ENCODE measurements at regions not wholly inside any gene's neighbourhood (a gene's known extent, or its start where the extent isn't known, plus 50 kb on each side); places are given as distances from the start of the nearest gene placed in this dataset.
A peak's percentile ranks its signal among the peaks of the same experiment; 100 is the strongest.

- no peaks in the 10 kb centered on the region for H3K4me1 ChIP-seq (ENCODE audit: control insufficient read depth in 1 of 2, insufficient read depth in 2 of 2, low read length in 2 of 2)
- H3K9me3 ChIP-seq (ENCODE audit: control insufficient read depth, low read length) = no peaks in the 10 kb centered on the region
- H3K4me3 ChIP-seq (ENCODE audit: low read length in 2 of 2) = no peak overlapping the region
- H3K27me3 ChIP-seq (ENCODE audit: control insufficient read depth in 1 of 2, insufficient read depth in 2 of 2, low read length in 1 of 2) = no peaks in the 10 kb centered on the region
- no peaks in the 10 kb centered on the region for H3K36me3 ChIP-seq (ENCODE audit: control insufficient read depth in 1 of 2, insufficient read depth in 2 of 2, low read length in 1 of 2)
- 73 to 76% methylated on average over 9 of the region's 9 CpGs for WGBS, 2 donors
- DNase-seq (no peak), ATAC-seq (ENCODE audit: low FRiP score) (no peak)
- intact Hi-C loops (cut with DNase I) = loop anchor here (5.0 to 10.0 kb wide), 3 partner anchors 126 to 454 kb away; partner anchors contain the start of genes FBXO31 (in 1 of the 2) and FOXL1 (in 1 of the 2)
- H3K27ac ChIP-seq (ENCODE audit: low read depth in 1 of 2, low read length in 2 of 2) = no peak overlapping the region
Observed at GRCh38 chr16:86930663-86931373, 352.5 kb downstream of the FOXL1 start.

GRCh38 chr16:86931410-86931941 is 353.1 kb downstream of the FOXL1 start:
- Histone ChIP-seq H3K27ac (ENCODE audit: low read depth in 1 of 2, low read length in 2 of 2) (peak overlapping the region in 1 of 2 donors; percentile 7), H3K9me3 (ENCODE audit: control insufficient read depth, low read length) (no peaks in the 10 kb centered on the region), H3K27me3 (ENCODE audit: control insufficient read depth in 1 of 2, insufficient read depth in 2 of 2, low read length in 1 of 2) (no peaks in the 10 kb centered on the region), H3K4me1 (ENCODE audit: control insufficient read depth in 1 of 2, insufficient read depth in 2 of 2, low read length in 2 of 2) (no peaks in the 10 kb centered on the region), H3K36me3 (ENCODE audit: control insufficient read depth in 1 of 2, insufficient read depth in 2 of 2, low read length in 1 of 2) (no peaks in the 10 kb centered on the region), H3K4me3 (ENCODE audit: low read length in 2 of 2) (no peak overlapping the region)
- peak; percentile 49 for ATAC-seq (ENCODE audit: low FRiP score)
- peak; percentile 85 to 93 for DNase-seq
- intact Hi-C loops (cut with DNase I) = loop anchor here (5.0 to 10.0 kb wide), 3 partner anchors 126 to 453 kb away; partner anchors contain the start of genes FBXO31 (in 1 of the 2) and FOXL1 (in 1 of the 2)
- WGBS, 2 donors = 5 to 6% methylated on average over 26 of the region's 26 CpGs

DNA sequence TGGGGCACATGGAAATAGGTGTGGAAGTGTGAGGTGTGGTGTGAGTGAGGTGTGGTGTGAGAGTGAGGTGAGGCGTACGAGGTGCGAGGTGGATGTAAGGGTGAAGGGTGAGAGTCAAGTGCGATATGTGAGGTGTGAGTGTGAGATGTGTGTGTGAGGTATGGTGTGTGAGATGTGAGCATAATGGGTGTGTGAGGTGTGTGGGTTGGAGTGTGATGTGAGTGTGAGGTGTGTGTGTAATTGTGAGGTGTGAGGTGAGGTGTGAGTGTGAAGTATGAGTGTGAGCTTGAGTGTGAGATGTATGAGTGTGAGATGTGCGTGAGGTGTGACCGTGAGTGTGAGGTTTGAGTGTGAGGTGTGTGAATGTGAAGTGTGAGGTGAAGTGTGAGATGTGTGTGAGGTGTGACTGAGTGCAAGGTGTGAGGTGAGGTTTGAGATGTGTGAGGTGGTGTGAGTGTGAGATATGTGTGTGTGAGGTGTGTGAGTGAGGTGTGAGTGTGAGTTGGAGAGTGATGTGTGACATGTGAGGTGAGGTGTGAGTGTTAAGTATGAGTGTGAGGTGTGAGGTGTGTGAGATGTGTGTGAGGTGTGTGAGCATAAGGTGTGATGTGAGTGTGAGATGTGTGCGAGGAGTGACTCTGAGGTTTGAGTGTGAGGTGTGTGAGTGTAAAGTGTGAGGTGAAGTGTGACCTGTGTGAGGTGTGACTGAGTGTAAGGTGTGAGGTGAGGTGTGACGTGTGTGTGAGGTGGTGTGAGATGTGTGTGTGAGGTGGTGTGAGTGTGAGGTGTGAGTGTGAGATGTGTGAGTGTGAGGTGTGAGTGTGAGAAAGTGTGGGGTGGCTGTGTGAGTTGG is 354.0 kb downstream of the FOXL1 start:
- Histone ChIP-seq H3K9me3 (ENCODE audit: control insufficient read depth, low read length) (no peaks in the 10 kb centered on the region), H3K27ac (ENCODE audit: low read depth in 1 of 2, low read length in 2 of 2) (no peak overlapping the region), H3K4me3 (ENCODE audit: low read length in 2 of 2) (no peak overlapping the region), H3K27me3 (ENCODE audit: control insufficient read depth in 1 of 2, insufficient read depth in 2 of 2, low read length in 1 of 2) (no peaks in the 10 kb centered on the region), H3K36me3 (ENCODE audit: control insufficient read depth in 1 of 2, insufficient read depth in 2 of 2, low read length in 1 of 2) (no peaks in the 10 kb centered on the region), H3K4me1 (ENCODE audit: control insufficient read depth in 1 of 2, insufficient read depth in 2 of 2, low read length in 2 of 2) (no peaks in the 10 kb centered on the region)
- intact Hi-C loops (cut with DNase I) = loop anchor here (5.0 to 10.0 kb wide), 3 partner anchors 125 to 452 kb away; partner anchors contain the start of genes FBXO31 (in 1 of the 2) and FOXL1 (in 1 of the 2)
- 92 to 94% methylated on average over 8 of the region's 8 CpGs for WGBS, 2 donors
- DNase-seq (no peak), ATAC-seq (ENCODE audit: low FRiP score) (no peak)

GRCh38 chr16:86934581-86935375 is 356.4 kb downstream of the FOXL1 start:
- Histone ChIP-seq H3K27me3 (ENCODE audit: control insufficient read depth in 1 of 2, insufficient read depth in 2 of 2, low read length in 1 of 2) (no peaks in the 10 kb centered on the region), H3K4me1 (ENCODE audit: control insufficient read depth in 1 of 2, insufficient read depth in 2 of 2, low read length in 2 of 2) (no peaks in the 10 kb centered on the region), H3K27ac (ENCODE audit: low read depth in 1 of 2, low read length in 2 of 2) (no peak overlapping the region), H3K9me3 (ENCODE audit: control insufficient read depth, low read length) (no peaks in the 10 kb centered on the region), H3K36me3 (ENCODE audit: control insufficient read depth in 1 of 2, insufficient read depth in 2 of 2, low read length in 1 of 2) (no peaks in the 10 kb centered on the region), H3K4me3 (ENCODE audit: low read length in 2 of 2) (no peak overlapping the region)
- WGBS, 2 donors = 90 to 96% methylated on average over 27 of the region's 27 CpGs
- ATAC-seq (ENCODE audit: low FRiP score) (no peak), DNase-seq (peak in 1 of 2 donors; percentile 52)
- intact Hi-C loops (cut with DNase I) = loop anchor here (5.0 to 10.0 kb wide), 3 partner anchors 123 to 450 kb away; partner anchors contain the start of genes FBXO31 (in 1 of the 2) and FOXL1 (in 1 of the 2)

DNA sequence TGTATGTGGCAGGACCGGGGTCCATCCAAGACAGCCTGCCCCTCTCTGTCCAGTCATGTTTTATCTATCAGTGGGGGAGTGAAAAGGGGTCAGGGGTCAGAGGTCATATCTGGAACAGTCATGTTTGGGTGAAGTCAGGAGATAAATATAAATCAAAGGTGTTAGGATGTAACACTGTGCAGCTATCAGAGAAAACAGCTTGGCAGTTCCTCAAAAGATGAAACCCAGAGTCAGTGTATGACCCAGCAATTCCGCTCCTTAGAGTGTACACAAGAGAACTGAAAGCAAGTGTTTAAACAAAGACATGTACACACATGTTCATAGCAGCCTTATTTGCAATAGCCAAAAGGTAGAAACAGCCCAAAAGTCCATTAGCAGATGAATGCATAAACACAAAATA is 361.3 kb downstream of the FOXL1 start:
- Histone ChIP-seq H3K36me3 (ENCODE audit: control insufficient read depth in 1 of 2, insufficient read depth in 2 of 2, low read length in 1 of 2) (no peaks in the 10 kb centered on the region), H3K4me3 (ENCODE audit: low read length in 2 of 2) (no peak overlapping the region), H3K9me3 (ENCODE audit: control insufficient read depth, low read length) (no peaks in the 10 kb centered on the region), H3K4me1 (ENCODE audit: control insufficient read depth in 1 of 2, insufficient read depth in 2 of 2, low read length in 2 of 2) (peaks cover 0 to 10% of the 10 kb centered on the region in 2 donors), H3K27ac (ENCODE audit: low read depth in 1 of 2, low read length in 2 of 2) (no peak overlapping the region), H3K27me3 (ENCODE audit: control insufficient read depth in 1 of 2, insufficient read depth in 2 of 2, low read length in 1 of 2) (no peaks in the 10 kb centered on the region)
- ATAC-seq (ENCODE audit: low FRiP score) (no peak), DNase-seq (no peak)
- 90 to 95% methylated on average over 2 of the region's 2 CpGs for WGBS, 2 donors
- intact Hi-C loops (cut with DNase I) = loop anchor here (10.0 kb wide), 2 partner anchors 365 to 445 kb away; partner anchors contain the start of genes FBXO31 (in 1 of the 2) and FOXL1 (in 1 of the 2)

GRCh38 chr16:86941731-86942130 is 363.4 kb downstream of the FOXL1 start:
- intact Hi-C loops (cut with DNase I) = no loop called here
- ATAC-seq (ENCODE audit: low FRiP score) (no peak), DNase-seq (peak; percentile 26 to 61)
- no peaks in the 10 kb centered on the region for H3K36me3 ChIP-seq (ENCODE audit: control insufficient read depth in 1 of 2, insufficient read depth in 2 of 2, low read length in 1 of 2)
- H3K4me3 ChIP-seq (ENCODE audit: low read length in 2 of 2) = no peak overlapping the region
- H3K4me1 ChIP-seq (ENCODE audit: control insufficient read depth in 1 of 2, insufficient read depth in 2 of 2, low read length in 2 of 2) = peaks cover 0 to 13% of the 10 kb centered on the region in 2 donors
- H3K9me3 ChIP-seq (ENCODE audit: control insufficient read depth, low read length) = no peaks in the 10 kb centered on the region
- no peak overlapping the region for H3K27ac ChIP-seq (ENCODE audit: low read depth in 1 of 2, low read length in 2 of 2)
- H3K27me3 ChIP-seq (ENCODE audit: control insufficient read depth in 1 of 2, insufficient read depth in 2 of 2, low read length in 1 of 2) = no peaks in the 10 kb centered on the region
- WGBS, 2 donors = 87 to 89% methylated on average over 6 of the region's 6 CpGs

DNA sequence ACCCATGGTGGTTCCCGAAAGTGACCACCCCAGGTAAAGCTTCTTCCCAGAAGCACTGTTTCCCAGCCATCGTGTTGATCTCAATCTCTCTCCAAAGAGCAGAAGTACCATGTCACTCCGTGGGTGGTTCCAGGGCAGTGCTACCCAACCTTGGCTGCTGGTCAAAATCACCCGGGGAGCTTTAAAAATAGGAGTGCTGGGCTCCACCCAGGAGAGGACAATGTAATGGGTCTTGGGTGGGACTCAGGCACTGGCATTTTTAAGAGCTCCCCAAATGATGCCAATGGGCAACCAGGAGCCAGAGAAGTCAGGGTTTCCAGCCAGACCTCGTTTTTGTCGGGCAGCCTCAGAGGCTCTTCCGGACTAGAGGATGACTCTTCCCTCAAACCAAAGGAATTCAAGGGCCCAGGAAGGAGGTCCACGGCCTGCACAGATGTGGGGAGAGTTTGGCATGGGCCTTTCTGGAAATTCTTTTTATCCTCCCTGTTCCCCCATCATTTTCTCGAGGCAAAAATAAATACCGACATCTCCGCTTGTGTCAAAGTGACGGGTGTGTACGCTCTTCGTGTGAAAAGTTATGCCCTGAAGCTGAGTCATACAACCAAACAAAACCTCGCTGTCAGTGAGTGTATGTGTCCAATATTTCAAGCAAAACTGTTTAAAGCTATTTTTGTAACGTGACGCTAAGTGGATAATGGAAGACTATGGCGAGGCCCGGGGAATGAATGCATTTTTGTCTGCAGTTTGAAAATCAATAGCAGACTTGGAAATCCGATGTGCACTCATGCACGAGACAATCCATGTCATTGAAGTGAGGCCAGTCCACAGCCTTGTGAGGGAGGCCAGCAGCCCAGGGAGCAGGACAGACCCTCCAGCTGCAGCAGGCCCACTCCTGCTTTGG is 364.1 kb downstream of the FOXL1 start:
- H3K36me3 ChIP-seq (ENCODE audit: control insufficient read depth in 1 of 2, insufficient read depth in 2 of 2, low read length in 1 of 2) = no peaks in the 10 kb centered on the region
- peaks cover 0 to 13% of the 10 kb centered on the region in 2 donors for H3K4me1 ChIP-seq (ENCODE audit: control insufficient read depth in 1 of 2, insufficient read depth in 2 of 2, low read length in 2 of 2)
- ATAC-seq (ENCODE audit: low FRiP score) = peak; percentile 55
- peak overlapping the region; percentile 2 to 49 for H3K27ac ChIP-seq (ENCODE audit: low read depth in 1 of 2, low read length in 2 of 2)
- H3K9me3 ChIP-seq (ENCODE audit: control insufficient read depth, low read length) = no peaks in the 10 kb centered on the region
- no peaks in the 10 kb centered on the region for H3K27me3 ChIP-seq (ENCODE audit: control insufficient read depth in 1 of 2, insufficient read depth in 2 of 2, low read length in 1 of 2)
- WGBS, 2 donors = 25 to 29% methylated on average over 21 of the region's 21 CpGs
- no peak overlapping the region for H3K4me3 ChIP-seq (ENCODE audit: low read length in 2 of 2)
- peak; percentile 28 to 65 for DNase-seq
- intact Hi-C loops (cut with DNase I) = no loop called here

Data from aorta (tissue), 5 donors.